Fibroblast of lung (primary cell): ENCODE measurements at regions not wholly inside any gene's neighbourhood (a gene's known extent, or its start where the extent isn't known, plus 50 kb on each side); places are given as distances from the start of the nearest gene placed in this dataset.

Source experiments
- EZH2 ChIP-seq: IDR thresholded peaks from 2 replicates; pipeline ENCODE4 v1.5.1; 2012; ENCODE audit warnings: low read length, control low read depth, mild to moderate bottlenecking; ENCODE audit errors: missing control alignments
- TF ChIP-seq, protein P1 (sequence below), 2 donors: IDR thresholded peaks in 1 of 2; conservative IDR thresholded peaks in 1 of 2; 1 replicate in 1 of 2; 2 replicates in 1 of 2; pipeline ENCODE4 v1.5.1; 2011 to 2012; ENCODE audit warnings: low read length in 2 of 2, control low read depth in 1 of 2, inconsistent platforms in 1 of 2, low read depth in 1 of 2, mild to moderate bottlenecking in 1 of 2

DNA sequence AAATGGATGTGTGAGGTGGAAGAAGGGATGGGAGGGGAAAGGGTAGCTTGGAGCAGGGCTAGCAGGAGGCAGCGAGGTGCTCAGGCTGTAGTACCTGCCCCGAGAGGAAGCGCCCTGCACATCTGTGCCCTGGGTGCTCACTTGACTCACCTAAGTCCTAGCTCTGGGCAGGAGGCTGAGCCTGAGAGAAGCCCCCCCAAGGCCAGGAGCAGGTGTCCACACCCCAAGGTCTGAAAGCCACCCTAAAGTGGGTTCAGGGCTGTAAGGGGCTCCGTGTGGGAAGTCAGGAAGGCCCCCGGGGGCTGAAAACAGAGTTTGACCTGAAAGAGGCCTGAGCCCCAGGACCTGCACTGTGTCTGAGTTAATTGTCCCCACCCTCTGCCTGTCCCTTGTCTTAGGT, 95.8 kb upstream of the PODXL start:
- TF ChIP-seq, protein P1, sequence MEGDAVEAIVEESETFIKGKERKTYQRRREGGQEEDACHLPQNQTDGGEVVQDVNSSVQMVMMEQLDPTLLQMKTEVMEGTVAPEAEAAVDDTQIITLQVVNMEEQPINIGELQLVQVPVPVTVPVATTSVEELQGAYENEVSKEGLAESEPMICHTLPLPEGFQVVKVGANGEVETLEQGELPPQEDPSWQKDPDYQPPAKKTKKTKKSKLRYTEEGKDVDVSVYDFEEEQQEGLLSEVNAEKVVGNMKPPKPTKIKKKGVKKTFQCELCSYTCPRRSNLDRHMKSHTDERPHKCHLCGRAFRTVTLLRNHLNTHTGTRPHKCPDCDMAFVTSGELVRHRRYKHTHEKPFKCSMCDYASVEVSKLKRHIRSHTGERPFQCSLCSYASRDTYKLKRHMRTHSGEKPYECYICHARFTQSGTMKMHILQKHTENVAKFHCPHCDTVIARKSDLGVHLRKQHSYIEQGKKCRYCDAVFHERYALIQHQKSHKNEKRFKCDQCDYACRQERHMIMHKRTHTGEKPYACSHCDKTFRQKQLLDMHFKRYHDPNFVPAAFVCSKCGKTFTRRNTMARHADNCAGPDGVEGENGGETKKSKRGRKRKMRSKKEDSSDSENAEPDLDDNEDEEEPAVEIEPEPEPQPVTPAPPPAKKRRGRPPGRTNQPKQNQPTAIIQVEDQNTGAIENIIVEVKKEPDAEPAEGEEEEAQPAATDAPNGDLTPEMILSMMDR (conservative IDR thresholded peaks at IDR 0.05 in 1 of 2, IDR thresholded peaks at IDR 0.05 in 1 of 2; ENCODE audit: low read depth in 1 of 2, low read length in 2 of 2): no peak
- no peak for TF ChIP-seq EZH2
